A549 (cell line): ENCODE measurements at regions not wholly inside any gene's neighbourhood (a gene's known extent, or its start where the extent isn't known, plus 50 kb on each side); places are given as distances from the start of the nearest gene placed in this dataset.

Source experiments
- ATAC-seq, 2 experiments: fragments of 200-7000 bp in 1 of 2; fragments of >200 bp in 1 of 2; cut with Nextera tagmentation in 1 of 2; cut with Tn5 transposase in 1 of 2; 3 replicates each; pipeline versions ENCODE4 v1.8.0 to v1.9.1; 2018 to 2020; ENCODE audit warnings: mild to moderate bottlenecking in 1 of 2, moderate library complexity in 1 of 2
- CTCF ChIA-PET: fragments of 300-600 bp; sonication (Branson Sonifier 250); formaldehyde crosslinking; extraction: SDS; loops from one replicate; lab custom pipeline; 2021; ENCODE audit warnings: antibody characterized with exemption, inconsistent platforms; lab: Yijun Ruan, JAX
- POLR2A ChIA-PET: fragments of 350-600 bp; formaldehyde crosslinking; extraction: SDS; loops from one replicate; lab custom pipeline; 2021; ENCODE audit warnings: antibody characterized with exemption, inconsistent platforms; lab: Yijun Ruan, JAX
- DNase-seq, 2 experiments: peaks; one replicate each; pipeline versions ENCODE4 v3.0.0 to v3.0.0-alpha.2; 2011 to 2016; ENCODE audit warnings: low read depth in 1 of 2, low spot score in 1 of 2
- FAIRE-seq: peaks from 2 replicates; lab custom pipeline; 2011; peaks lifted over from hg19 to GRCh38; lab: Jason Lieb, UNC
- H3K27ac ChIP-seq, 2 experiments: fragments of >200 bp; sonication (Bioruptor Twin); formaldehyde crosslinking; 3 replicates each; pipeline ENCODE4 v1.5.1; 2016 to 2017
- H3K4me1 ChIP-seq: fragments of >200 bp; sonication (Bioruptor Twin); formaldehyde crosslinking; 3 replicates; pipeline ENCODE4 v1.6.1; 2016
- H3K4me2 ChIP-seq: fragments of >200 bp; sonication (Bioruptor Twin); formaldehyde crosslinking; 3 replicates; pipeline ENCODE4 v1.6.1; 2016
- H3K4me3 ChIP-seq: fragments of >200 bp; sonication (Bioruptor Twin); formaldehyde crosslinking; 3 replicates; pipeline ENCODE4 v1.5.1; 2016
- H3K9me3 ChIP-seq: fragments of >200 bp; sonication (Bioruptor Twin); formaldehyde crosslinking; 3 replicates; pipeline ENCODE4 v1.6.1; 2016
- ATOH8 ChIP-seq: fragments of 250-450 bp; sonication (Bioruptor Pico); IDR thresholded peaks from 2 replicates; pipeline ENCODE4 v1.5.0; 2020; ENCODE audit warnings: low read depth, mild to moderate bottlenecking, moderate library complexity
- BHLHE40 ChIP-seq: IDR thresholded peaks from 2 replicates; pipeline ENCODE4 v1.6.1; 2012; ENCODE audit warnings: low read depth, low read length, inconsistent platforms
- CBX8 ChIP-seq: fragments of 200-600 bp; sonication (generic); IDR thresholded peaks from 2 replicates; pipeline ENCODE4 v1.6.1; 2016
- CHD4 ChIP-seq: fragments of 200-600 bp; sonication (generic); IDR thresholded peaks from 2 replicates; pipeline ENCODE4 v1.6.1; 2016; ENCODE audit warnings: antibody characterized with exemption, mild to moderate bottlenecking, borderline replicate concordance
- CTCF ChIP-seq: fragments of >200 bp; sonication (Bioruptor Twin); formaldehyde crosslinking; IDR thresholded peaks from 3 replicates; pipeline ENCODE4 v1.5.1; 2016
- E2F6 ChIP-seq: IDR thresholded peaks from 2 replicates; pipeline ENCODE4 v1.6.1; 2012; ENCODE audit warnings: low read depth, borderline replicate concordance
- EHMT2 ChIP-seq: fragments of 200-600 bp; sonication (generic); IDR thresholded peaks from 2 replicates; pipeline ENCODE4 v1.6.1; 2016; ENCODE audit warnings: antibody characterized with exemption, low read depth, mild to moderate bottlenecking, moderate library complexity
- ELK1 ChIP-seq: fragments of 150-350 bp; IDR thresholded peaks from 2 replicates; pipeline ENCODE4 v1.6.1; 2014; ENCODE audit warnings: low read depth, mild to moderate bottlenecking, low read length
- ESRRA ChIP-seq: fragments of 150-350 bp; IDR thresholded peaks from 2 replicates; pipeline ENCODE4 v1.6.1; 2014; ENCODE audit warnings: mild to moderate bottlenecking, low read length, borderline replicate concordance
- GATA3 ChIP-seq: IDR thresholded peaks from 2 replicates; pipeline ENCODE4 v1.6.1; 2012; ENCODE audit warnings: borderline replicate concordance
- HDAC2 ChIP-seq: fragments of 200-600 bp; sonication (generic); IDR thresholded peaks from 2 replicates; pipeline ENCODE4 v1.6.1; 2016
- HEYL ChIP-seq: fragments of 250-450 bp; sonication (Bioruptor Pico); IDR thresholded peaks from 2 replicates; pipeline ENCODE4 v1.8.0; 2021; ENCODE audit warnings: mild to moderate bottlenecking, moderate library complexity
- HOXB13 ChIP-seq: fragments of 250-450 bp; sonication (Bioruptor Pico); IDR thresholded peaks from 2 replicates; pipeline ENCODE4 v1.5.0; 2020; ENCODE audit warnings: low read depth, mild to moderate bottlenecking, moderate library complexity
- JUN ChIP-seq, 2 experiments: fragments of >200 bp; sonication (Bioruptor Twin); formaldehyde crosslinking; IDR thresholded peaks; 2 replicates in 1 of 2; 3 replicates in 1 of 2; pipeline ENCODE4 v1.6.1; 2016 to 2017
- MAFK ChIP-seq: fragments of 450-650 bp; IDR thresholded peaks from 2 replicates; pipeline ENCODE4 v1.6.1; 2014; ENCODE audit not compliant: partially characterized antibody
- MAX ChIP-seq: IDR thresholded peaks from 2 replicates; pipeline ENCODE4 v1.6.1; 2012
- MYC ChIP-seq: IDR thresholded peaks from 2 replicates; pipeline ENCODE4 v1.6.1; 2012; ENCODE audit warnings: mild to moderate bottlenecking, inconsistent platforms, low read length, improper control_type of control experiment, borderline replicate concordance
- NR3C1 ChIP-seq: fragments of >200 bp; sonication (Bioruptor Twin); formaldehyde crosslinking; IDR thresholded peaks from 3 replicates; pipeline ENCODE4 v1.6.1; 2017
- PHF8 ChIP-seq: fragments of 200-600 bp; sonication (generic); IDR thresholded peaks from 2 replicates; pipeline ENCODE4 v1.6.1; 2016; ENCODE audit warnings: low read depth, mild to moderate bottlenecking, antibody characterized with exemption, moderate library complexity, borderline replicate concordance
- POLR2A ChIP-seq: IDR thresholded peaks from 2 replicates; pipeline ENCODE4 v1.6.1; 2012; ENCODE audit warnings: mild to moderate bottlenecking, low read length
- POLR2AphosphoS2 ChIP-seq: conservative IDR thresholded peaks from 2 replicates; pipeline ENCODE4 v1.6.1; 2012; ENCODE audit warnings: low read length, improper control_type of control experiment, inconsistent platforms
- RAD21 ChIP-seq, 2 experiments: fragments of >200 bp in 1 of 2; sonication (Bioruptor Twin) in 1 of 2; formaldehyde crosslinking in 1 of 2; IDR thresholded peaks in 1 of 2; conservative IDR thresholded peaks in 1 of 2; 2 replicates in 1 of 2; 3 replicates in 1 of 2; pipeline ENCODE4 v1.6.1; 2012 to 2018; ENCODE audit warnings: inconsistent platforms in 1 of 2
- RNF2 ChIP-seq: fragments of 200-600 bp; sonication (generic); IDR thresholded peaks from 2 replicates; pipeline ENCODE4 v1.6.1; 2016; ENCODE audit warnings: low read depth, mild to moderate bottlenecking, antibody characterized with exemption, moderate library complexity, borderline replicate concordance
- SMC3 ChIP-seq: fragments of >200 bp; sonication (Bioruptor Twin); formaldehyde crosslinking; IDR thresholded peaks from 3 replicates; pipeline ENCODE4 v1.6.1; 2018; ENCODE audit warnings: inconsistent platforms
- TFCP2L1 ChIP-seq: fragments of 250-450 bp; sonication (Bioruptor Pico); IDR thresholded peaks from 2 replicates; pipeline ENCODE4 v1.5.0; 2021; ENCODE audit warnings: mild to moderate bottlenecking
- ZSCAN20 ChIP-seq: fragments of 250-450 bp; sonication (Bioruptor Pico); IDR thresholded peaks from 2 replicates; pipeline ENCODE4 v1.8.0; 2022; ENCODE audit warnings: mild to moderate bottlenecking, moderate library complexity
- WGBS: methylation state at CpG from one replicate; pipeline ENCODE4 v1.1.6; 2017; ENCODE audit errors: missing lambda C conversion rate; 5-methylcytosine and 5-hydroxymethylcytosine counted together

GRCh38 chr16:72362973-72363372 is 191.0 kb upstream of the PMFBP1 start:
- CTCF ChIA-PET = no interaction called here
- Histone ChIP-seq H3K4me3 (no peak overlapping the region), H3K9me3 (peaks cover 4% of the 10 kb centered on the region; the same call in 2 of the 3 replicates), H3K27ac (no peak overlapping the region), H3K4me2 (no peak overlapping the region), H3K4me1 (no peaks in the 10 kb centered on the region)
- ATAC-seq (no peak), DNase-seq (no peak), FAIRE-seq (no peak)
- 61% methylated on average over 3 of the region's 3 CpGs for WGBS
- TF ChIP-seq TFCP2L1 (CRISPR knock-in tag) = no peak
- TF ChIP-seq ESRRA = no peak
- TF ChIP-seq JUN (IDR thresholded peaks at IDR 0.05) = no peak
- POLR2A ChIA-PET = no interaction called here

DNA sequence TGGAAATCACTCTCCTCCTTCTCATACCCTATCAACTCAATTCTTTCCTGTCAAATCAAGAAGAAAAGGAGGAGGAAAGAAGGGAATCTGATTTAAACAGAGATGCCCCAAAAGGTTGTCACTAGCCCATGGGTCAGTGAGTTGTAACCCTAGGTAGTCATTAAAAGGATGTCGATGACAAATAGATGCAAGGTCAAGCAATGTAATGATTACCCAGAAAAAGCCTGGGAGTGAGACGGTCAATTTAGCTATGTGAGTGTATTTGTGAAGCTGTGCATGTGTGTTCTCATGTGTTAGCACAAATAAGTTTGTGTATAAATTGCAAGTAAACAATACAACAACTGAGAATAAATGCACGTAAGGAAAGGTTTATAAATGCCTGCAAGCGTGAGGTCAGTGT is 190.5 kb upstream of the PMFBP1 start:
- POLR2A ChIA-PET = no interaction called here
- WGBS = 68% methylated on average over 4 of the region's 4 CpGs
- no peak for DNase-seq
- H3K27ac ChIP-seq = no peak overlapping the region
- H3K4me1 ChIP-seq = no peaks in the 10 kb centered on the region
- TF ChIP-seq HOXB13 (no peak), PHF8 (no peak), HEYL (CRISPR knock-in tag) (no peak), SMC3 (no peak), MYC (no peak), ZSCAN20 (CRISPR knock-in tag) (no peak), ATOH8 (CRISPR knock-in tag) (no peak), MAX (no peak)
- TF ChIP-seq, all 56 proteins: peak for 0
- ATAC-seq (no peak), FAIRE-seq (no peak)
- Histone ChIP-seq H3K9me3 (peaks cover 4% of the 10 kb centered on the region; the same call in 2 of the 3 replicates), H3K4me3 (no peak overlapping the region), H3K4me2 (no peak overlapping the region)
- CTCF ChIA-PET = no interaction called here

DNA sequence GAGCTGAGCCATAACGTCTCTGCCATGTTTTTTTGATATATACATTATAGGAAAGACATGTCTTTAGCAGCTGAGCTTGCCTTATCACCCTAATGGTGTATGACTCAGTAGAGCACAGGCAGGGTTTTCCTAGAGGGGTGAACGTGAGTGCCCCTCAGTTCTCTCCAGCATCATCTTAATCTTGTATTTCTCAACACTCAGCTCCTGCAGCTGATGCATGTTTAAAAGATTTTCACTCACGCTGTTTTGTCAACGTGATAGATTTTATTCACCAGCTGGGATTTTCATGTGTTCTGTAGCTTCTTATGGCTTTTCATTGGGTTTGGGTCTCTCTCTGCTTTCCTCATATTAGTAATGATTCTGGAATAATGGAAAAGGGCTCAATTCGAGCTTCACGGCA is 186.0 kb upstream of the PMFBP1 start:
- no peaks in the 10 kb centered on the region for H3K4me1 ChIP-seq
- no peak for TF ChIP-seq POLR2AphosphoS2
- TF ChIP-seq SMC3 = no peak
- TF ChIP-seq RNF2 = no peak
- no peak for TF ChIP-seq CHD4
- TF ChIP-seq TFCP2L1 (CRISPR knock-in tag) = no peak
- no peak for TF ChIP-seq CBX8
- no peak for TF ChIP-seq E2F6
- no peak for TF ChIP-seq BHLHE40
- TF ChIP-seq NR3C1 = no peak
- no peak for TF ChIP-seq HDAC2
- CTCF ChIA-PET = interaction anchor here (0.5 to 1.2 kb wide), 2 partner anchors 10 to 73 kb away, joined by 3 to 6 read pairs; no protein-coding TSS in a partner anchor
- no peak for ATAC-seq
- 48% methylated on average over 6 of the region's 6 CpGs for WGBS
- no peak overlapping the region for H3K4me2 ChIP-seq
- H3K9me3 ChIP-seq = no peaks in the 10 kb centered on the region
- no peak for FAIRE-seq
- POLR2A ChIA-PET = no interaction called here
- no peak overlapping the region for H3K27ac ChIP-seq
- no peak overlapping the region for H3K4me3 ChIP-seq
- DNase-seq = no peak

- Histone ChIP-seq H3K4me2 (no peak overlapping the region), H3K4me3 (no peak overlapping the region), H3K27ac (no peak overlapping the region), H3K9me3 (no peaks in the 10 kb centered on the region), H3K4me1 (no peaks in the 10 kb centered on the region)
- ATAC-seq (no peak), DNase-seq (no peak), FAIRE-seq (no peak)
- ChIA-PET CTCF (no interaction called here), POLR2A (no interaction called here)
- TF ChIP-seq NR3C1 = no peak
- no peak for TF ChIP-seq POLR2A
- no peak for TF ChIP-seq ELK1
- TF ChIP-seq EHMT2 = no peak
- TF ChIP-seq TFCP2L1 (CRISPR knock-in tag) = no peak
- TF ChIP-seq RAD21 (conservative IDR thresholded peaks at IDR 0.05 in 1 of 2, IDR thresholded peaks at IDR 0.05 in 1 of 2) = no peak
- no peak for TF ChIP-seq MAFK
- TF ChIP-seq MYC = no peak
- TF ChIP-seq CTCF = no peak
- TF ChIP-seq GATA3 = no peak
- 32% methylated on average over 2 of the region's 2 CpGs for WGBS
Observed at GRCh38 chr16:72355561-72355960, 183.6 kb upstream of the PMFBP1 start.
